ENCODE measurements at regions not wholly inside any gene's neighbourhood (a gene's known extent, or its start where the extent isn't known, plus 50 kb on each side); places are given as distances from the start of the nearest gene placed in this dataset.
"Not testable (repeated sequence)": the region's sequence is repeated elsewhere in the genome, so short reads cannot be mapped to it uniquely, and the experiment has no call there.

GRCh38 chr17:16888413-16889087 is 83.4 kb downstream of the TNFRSF13B start:
- H3K4me1 ChIP-seq (ENCODE audit: low read depth, poor library complexity, severe bottlenecking), result no peaks in the 10 kb centered on the region
- H2AFZ ChIP-seq (ENCODE audit: low read depth), result no peak overlapping the region
- H3K9ac ChIP-seq, result no peak overlapping the region
- H3K27me3 ChIP-seq (ENCODE audit: insufficient read depth, low read depth), result no peaks in the 10 kb centered on the region
- no peak overlapping the region for H3K27ac ChIP-seq
- no peak overlapping the region for H3K4me2 ChIP-seq
- no peaks in the 10 kb centered on the region for H3K79me2 ChIP-seq (ENCODE audit: insufficient read depth, low read depth)
- H4K20me1 ChIP-seq (ENCODE audit: insufficient read depth), result no peaks in the 10 kb centered on the region
- no peaks in the 10 kb centered on the region for H3K36me3 ChIP-seq (ENCODE audit: insufficient read depth)
- no peak overlapping the region for H3K4me3 ChIP-seq (IDR thresholded peaks at IDR 0.05; ENCODE audit: insufficient read depth, low read depth, low read length)
- TF ChIP-seq CTCF (conservative IDR thresholded peaks at IDR 0.05; ENCODE audit: low read depth, low read length), result no peak

GRCh38 chr17:16887523-16888095 is 84.3 kb downstream of the TNFRSF13B start:
- no peak overlapping the region for H3K9ac ChIP-seq
- no peak overlapping the region for H3K4me2 ChIP-seq
- no peak overlapping the region for H3K4me3 ChIP-seq (IDR thresholded peaks at IDR 0.05; ENCODE audit: insufficient read depth, low read depth, low read length)
- no peak for TF ChIP-seq CTCF (conservative IDR thresholded peaks at IDR 0.05; ENCODE audit: low read depth, low read length)
- no peaks in the 10 kb centered on the region for H3K4me1 ChIP-seq (ENCODE audit: low read depth, poor library complexity, severe bottlenecking)
- no peak overlapping the region for H3K27ac ChIP-seq
- no peaks in the 10 kb centered on the region for H3K36me3 ChIP-seq (ENCODE audit: insufficient read depth)
- no peaks in the 10 kb centered on the region for H3K79me2 ChIP-seq (ENCODE audit: insufficient read depth, low read depth)
- no peak overlapping the region for H2AFZ ChIP-seq (ENCODE audit: low read depth)
- no peaks in the 10 kb centered on the region for H3K27me3 ChIP-seq (ENCODE audit: insufficient read depth, low read depth)
- H4K20me1 ChIP-seq (ENCODE audit: insufficient read depth), result no peaks in the 10 kb centered on the region

- no peaks in the 10 kb centered on the region for H3K27me3 ChIP-seq (ENCODE audit: insufficient read depth, low read depth)
- TF ChIP-seq CTCF (conservative IDR thresholded peaks at IDR 0.05; ENCODE audit: low read depth, low read length), result no peak
- no peak overlapping the region for H2AFZ ChIP-seq (ENCODE audit: low read depth)
- H4K20me1 ChIP-seq (ENCODE audit: insufficient read depth), result no peaks in the 10 kb centered on the region
- no peaks in the 10 kb centered on the region for H3K79me2 ChIP-seq (ENCODE audit: insufficient read depth, low read depth)
- no peak overlapping the region for H3K4me3 ChIP-seq (IDR thresholded peaks at IDR 0.05; ENCODE audit: insufficient read depth, low read depth, low read length)
- no peak overlapping the region for H3K4me2 ChIP-seq
- no peaks in the 10 kb centered on the region for H3K36me3 ChIP-seq (ENCODE audit: insufficient read depth)
- H3K4me1 ChIP-seq (ENCODE audit: low read depth, poor library complexity, severe bottlenecking), result no peaks in the 10 kb centered on the region
- H3K9ac ChIP-seq, result no peak overlapping the region
- no peak overlapping the region for H3K27ac ChIP-seq
Observed at GRCh38 chr17:16886655-16887322, 85.1 kb downstream of the TNFRSF13B start.

GRCh38 chr17:16885204-16885603 is 86.7 kb downstream of the TNFRSF13B start:
- not testable (repeated sequence) for H3K4me3 ChIP-seq (IDR thresholded peaks at IDR 0.05; ENCODE audit: insufficient read depth, low read depth, low read length); H2AFZ ChIP-seq (ENCODE audit: low read depth); H3K4me1 ChIP-seq (ENCODE audit: low read depth, poor library complexity, severe bottlenecking); H3K9ac ChIP-seq; H3K27ac ChIP-seq; H3K36me3 ChIP-seq (ENCODE audit: insufficient read depth); H3K4me2 ChIP-seq; H3K27me3 ChIP-seq (ENCODE audit: insufficient read depth, low read depth); H3K79me2 ChIP-seq (ENCODE audit: insufficient read depth, low read depth); H4K20me1 ChIP-seq (ENCODE audit: insufficient read depth)

GRCh38 chr17:16882926-16883265 is 89.0 kb downstream of the TNFRSF13B start:
- not testable (repeated sequence) for H3K4me1 ChIP-seq (ENCODE audit: low read depth, poor library complexity, severe bottlenecking); H3K27me3 ChIP-seq (ENCODE audit: insufficient read depth, low read depth); H3K4me2 ChIP-seq; H2AFZ ChIP-seq (ENCODE audit: low read depth); H3K27ac ChIP-seq; H3K36me3 ChIP-seq (ENCODE audit: insufficient read depth); H3K4me3 ChIP-seq (IDR thresholded peaks at IDR 0.05; ENCODE audit: insufficient read depth, low read depth, low read length); H4K20me1 ChIP-seq (ENCODE audit: insufficient read depth); H3K9ac ChIP-seq; H3K79me2 ChIP-seq (ENCODE audit: insufficient read depth, low read depth)

Data from KMS-11 (cell line).